Aorta (tissue), 5 donors: ENCODE measurements at regions not wholly inside any gene's neighbourhood (a gene's known extent, or its start where the extent isn't known, plus 50 kb on each side); places are given as distances from the start of the nearest gene placed in this dataset.

Experiments
- ATAC-seq: fragments of 200-7000 bp; cut with Tn5 transposase; one replicate; pipeline ENCODE4 v1.9.1; 2022; ENCODE audit warnings: moderate library complexity; ENCODE audit not compliant: low FRiP score
- DNase-seq, 2 donors: peaks; one replicate each; pipeline ENCODE4 v3.0.0-alpha.2; 2020
- H3K27ac ChIP-seq, 2 donors: one replicate each; pipeline ENCODE4 v1.5.1; 2013; ENCODE audit warnings: low read length in 2 of 2, mild to moderate bottlenecking in 2 of 2, moderate library complexity in 2 of 2, control low read depth in 1 of 2, inconsistent platforms in 1 of 2, low read depth in 1 of 2
- H3K27me3 ChIP-seq, 2 donors: one replicate each; pipeline ENCODE4 v1.6.1; 2013; ENCODE audit warnings: control low read depth in 1 of 2, low read length in 1 of 2, mild to moderate bottlenecking in 1 of 2, moderate library complexity in 1 of 2; ENCODE audit not compliant: insufficient read depth in 2 of 2, control insufficient read depth in 1 of 2
- H3K36me3 ChIP-seq, 2 donors: one replicate each; pipeline ENCODE4 v1.6.1; 2013; ENCODE audit warnings: control low read depth in 1 of 2, low read length in 1 of 2, mild to moderate bottlenecking in 1 of 2; ENCODE audit not compliant: insufficient read depth in 2 of 2, control insufficient read depth in 1 of 2
- H3K4me1 ChIP-seq, 2 donors: one replicate each; pipeline ENCODE4 v1.6.1; 2013; ENCODE audit warnings: low read length in 2 of 2, control low read depth in 1 of 2, mild to moderate bottlenecking in 1 of 2, moderate library complexity in 1 of 2; ENCODE audit not compliant: insufficient read depth in 2 of 2, control insufficient read depth in 1 of 2
- H3K4me3 ChIP-seq, 2 donors: one replicate each; pipeline ENCODE4 v1.5.1; 2013; ENCODE audit warnings: low read length in 2 of 2, control low read depth in 1 of 2, mild to moderate bottlenecking in 1 of 2
- H3K9me3 ChIP-seq: one replicate; pipeline ENCODE4 v1.6.1; 2013; ENCODE audit warnings: mild to moderate bottlenecking, low read length; ENCODE audit not compliant: control insufficient read depth
- WGBS, 2 donors: extraction: QIAGEN DNeasy Blood & Tissue Kit; methylation state at CpG; one replicate each; pipeline ENCODE4 v1.1.7; 2013; 5-methylcytosine and 5-hydroxymethylcytosine counted together
- intact Hi-C, 2 donors: fragments of 100-400 bp; cut with DNase I; formaldehyde crosslinking; loops; one replicate each; pipeline versions ENCODE4 v1.14.2 to v1.15.0; 2022
- donor health status: healthy with polysubstance abuse.
- donor health status: Bipolar disorder and iron deficiency.
- donor health status: DM: no; HTN: no; CAD: no.
- donor health status: DM: no; HTN: no; CAD: no.
- donor health status: DM: yes; HTN: yes; CAD: no.

- Histone ChIP-seq H3K9me3 (peaks cover 2% of the 10 kb centered on the region), H3K27ac (peak overlapping the region in 1 of 2 donors; percentile 26), H3K27me3 (no peaks in the 10 kb centered on the region), H3K4me1 (peaks cover 0 to 3% of the 10 kb centered on the region in 2 donors), H3K36me3 (peaks cover 0 to 3% of the 10 kb centered on the region in 2 donors), H3K4me3 (no peak overlapping the region)
- intact Hi-C loops = no loop called here
- WGBS, 2 donors = 60 to 68% methylated on average over 4 of the region's 4 CpGs
- no peak for DNase-seq
- ATAC-seq = peak; percentile 58
Observed at GRCh38 chr2:174654419-174654941, 56.9 kb upstream of the WIPF1 start.

- Histone ChIP-seq H3K36me3 (peaks cover 0 to 3% of the 10 kb centered on the region in 2 donors), H3K9me3 (no peaks in the 10 kb centered on the region), H3K27me3 (no peaks in the 10 kb centered on the region), H3K4me3 (no peak overlapping the region), H3K27ac (no peak overlapping the region), H3K4me1 (peaks cover 0 to 3% of the 10 kb centered on the region in 2 donors)
- intact Hi-C loops = no loop called here
- DNase-seq (no peak), ATAC-seq (no peak)
- WGBS, 2 donors = 96% methylated on average over 4 of the region's 4 CpGs
Observed at GRCh38 chr2:174648896-174649295, 51.3 kb upstream of the WIPF1 start.
